GM23338 (cell line): ENCODE measurements at regions not wholly inside any gene's neighbourhood (a gene's known extent, or its start where the extent isn't known, plus 50 kb on each side); places are given as distances from the start of the nearest gene placed in this dataset.

Experiments used
- ATAC-seq: fragments of 200-7000 bp; cut with Tn5 transposase; 3 replicates; pipeline ENCODE4 v1.9.1; 2020
- DNase-seq: peaks from one replicate; pipeline ENCODE4 v3.0.0-alpha.2; 2015; ENCODE audit warnings: low spot score
- H2AFZ ChIP-seq: fragments of 200-600 bp; sonication (generic); 2 replicates; pipeline ENCODE4 v1.8.0; 2016; ENCODE audit warnings: antibody characterized with exemption, mild to moderate bottlenecking, moderate library complexity
- H3F3A ChIP-seq: fragments of 200-600 bp; sonication (generic); replicated peaks from 2 replicates; pipeline ENCODE4 v1.8.0; 2017; ENCODE audit warnings: antibody characterized with exemption, mixed run types, low read depth
- H3K27ac ChIP-seq: fragments of 200-600 bp; sonication (generic); 2 replicates; pipeline ENCODE4 v1.6.1; 2016; ENCODE audit warnings: low read depth
- H3K27me3 ChIP-seq: fragments of 200-600 bp; sonication (generic); 2 replicates; pipeline ENCODE4 v1.8.0; 2016; ENCODE audit warnings: mild to moderate bottlenecking, mixed run types, moderate library complexity; ENCODE audit not compliant: insufficient read depth
- H3K36me3 ChIP-seq: fragments of 200-600 bp; sonication (generic); 2 replicates; pipeline ENCODE4 v1.8.0; 2016; ENCODE audit warnings: mild to moderate bottlenecking; ENCODE audit not compliant: insufficient read depth
- H3K4me1 ChIP-seq: fragments of 200-600 bp; sonication (generic); 2 replicates; pipeline ENCODE4 v1.8.0; 2016; ENCODE audit warnings: mild to moderate bottlenecking, moderate library complexity; ENCODE audit not compliant: insufficient read depth
- H3K4me2 ChIP-seq: fragments of 200-600 bp; sonication (generic); 2 replicates; pipeline ENCODE4 v1.7.1; 2017; ENCODE audit warnings: mixed run types
- H3K4me3 ChIP-seq: fragments of 200-600 bp; sonication (generic); 2 replicates; pipeline ENCODE4 v1.6.1; 2016; ENCODE audit warnings: mixed run types
- H3K79me2 ChIP-seq: fragments of 200-600 bp; sonication (generic); replicated peaks from 2 replicates; pipeline ENCODE4 v1.8.0; 2017; ENCODE audit warnings: mild to moderate bottlenecking; ENCODE audit not compliant: insufficient read depth
- H3K9me2 ChIP-seq: fragments of 200-600 bp; sonication (generic); 2 replicates; pipeline ENCODE4 v1.8.0; 2017; ENCODE audit not compliant: insufficient read depth
- H4K20me1 ChIP-seq: fragments of 200-600 bp; sonication (generic); replicated peaks from 2 replicates; pipeline ENCODE4 v1.8.0; 2017; ENCODE audit warnings: mild to moderate bottlenecking; ENCODE audit not compliant: insufficient read depth
- H3K27ac Mint-ChIP-seq: 2 replicates; pipeline ENCODE4 v1.8.0; 2020; ENCODE audit warnings: inconsistent platforms, mild to moderate bottlenecking, moderate library complexity, mixed read lengths
- H3K27me3 Mint-ChIP-seq: 3 replicates; pipeline ENCODE4 v1.8.0; 2022; ENCODE audit warnings: low read depth, mild to moderate bottlenecking, moderate library complexity, mixed read lengths, inconsistent platforms; ENCODE audit not compliant: insufficient read depth, poor library complexity
- H3K36me3 Mint-ChIP-seq: 3 replicates; pipeline ENCODE4 v1.8.0; 2021; ENCODE audit warnings: low read depth, mild to moderate bottlenecking, inconsistent platforms, moderate library complexity, mixed read lengths
- H3K4me1 Mint-ChIP-seq: 3 replicates; pipeline ENCODE4 v1.8.0; 2020; ENCODE audit warnings: mild to moderate bottlenecking, inconsistent platforms, mixed read lengths
- H3K4me3 Mint-ChIP-seq: 3 replicates; pipeline ENCODE4 v1.8.0; 2021; ENCODE audit warnings: moderate library complexity, mild to moderate bottlenecking, inconsistent platforms, mixed read lengths
- H3K9me3 Mint-ChIP-seq: 3 replicates; pipeline ENCODE4 v1.8.0; 2020; ENCODE audit warnings: moderate library complexity, mild to moderate bottlenecking, inconsistent platforms, mixed read lengths
- CREB1 ChIP-seq: fragments of 250-450 bp; sonication (Bioruptor Pico); IDR thresholded peaks from 2 replicates; pipeline ENCODE4 v1.5.0; 2020; ENCODE audit warnings: low read depth, mild to moderate bottlenecking, moderate library complexity
- CTCF ChIP-seq, 2 experiments: fragments of 200-600 bp in 1 of 2; sonication (generic) in 1 of 2; conservative IDR thresholded peaks; 2 replicates each; pipeline versions ENCODE4 v1.5.1 to v1.6.1; 2016 to 2017; ENCODE audit warnings: antibody characterized with exemption in 2 of 2, low read depth in 2 of 2, mild to moderate bottlenecking in 2 of 2, moderate library complexity in 1 of 2
- ETS1 ChIP-seq: IDR thresholded peaks from 2 replicates; pipeline ENCODE4 v1.6.1; 2016; ENCODE audit warnings: antibody characterized with exemption
- EZH2 ChIP-seq: fragments of 200-600 bp; sonication (generic); IDR thresholded peaks from one replicate; pipeline ENCODE4 v1.8.0; 2017; ENCODE audit warnings: antibody characterized with exemption, mild to moderate bottlenecking, low read depth; ENCODE audit not compliant: unreplicated experiment
- EZH2phosphoT487 ChIP-seq: fragments of 200-600 bp; sonication (generic); IDR thresholded peaks from one replicate; pipeline ENCODE4 v1.8.1; 2018; ENCODE audit warnings: antibody characterized with exemption; ENCODE audit not compliant: unreplicated experiment
- JUNB ChIP-seq: IDR thresholded peaks from one replicate; pipeline ENCODE4 v1.6.1; 2016; ENCODE audit warnings: antibody characterized with exemption; ENCODE audit not compliant: unreplicated experiment
- NANOG ChIP-seq: IDR thresholded peaks from 2 replicates; pipeline ENCODE4 v1.6.1; 2016; ENCODE audit warnings: antibody characterized with exemption, borderline replicate concordance
- POLR2AphosphoS5 ChIP-seq: IDR thresholded peaks from 2 replicates; pipeline ENCODE4 v1.6.1; 2016; ENCODE audit warnings: antibody characterized with exemption, low read depth
- REST ChIP-seq: IDR thresholded peaks from one replicate; pipeline ENCODE4 v1.6.1; 2018; ENCODE audit warnings: antibody characterized with exemption; ENCODE audit not compliant: unreplicated experiment
- STAT1 ChIP-seq: IDR thresholded peaks from one replicate; pipeline ENCODE4 v1.6.1; 2016; ENCODE audit warnings: antibody characterized with exemption; ENCODE audit not compliant: unreplicated experiment
- ZNF114 ChIP-seq: fragments of 250-450 bp; sonication (Bioruptor Pico); IDR thresholded peaks from 2 replicates; pipeline ENCODE4 v1.5.0; 2020; ENCODE audit warnings: mild to moderate bottlenecking, moderate library complexity
- ZNF331 ChIP-seq: fragments of 250-450 bp; sonication (Bioruptor Pico); IDR thresholded peaks from 2 replicates; pipeline ENCODE4 v1.5.0; 2020; ENCODE audit warnings: low read depth, mild to moderate bottlenecking, moderate library complexity
- TF ChIP-seq, protein P1 (sequence below): fragments of 250-450 bp; sonication (Bioruptor Pico); IDR thresholded peaks from 2 replicates; pipeline ENCODE4 v1.5.0; 2020; ENCODE audit warnings: mild to moderate bottlenecking, moderate library complexity

DNA sequence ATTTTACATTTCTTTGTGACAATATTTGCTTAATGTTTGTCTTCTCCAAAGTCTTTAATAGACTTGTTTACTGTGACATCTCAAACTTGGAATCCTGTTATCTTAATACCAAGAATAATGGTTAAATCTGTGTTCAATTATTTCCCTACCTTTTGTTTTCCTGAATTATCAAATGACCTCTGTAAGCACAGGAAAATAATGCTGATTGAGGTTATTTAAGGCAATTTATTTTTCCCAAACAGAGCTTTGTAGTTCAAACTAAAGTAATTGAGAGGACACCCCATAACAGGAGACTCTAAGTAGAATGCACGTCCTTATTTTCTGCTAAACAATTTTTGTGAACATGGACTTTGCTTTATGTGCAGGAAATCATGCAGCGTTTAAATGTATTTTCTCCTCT, 195.0 kb downstream of the BTBD3 start:
- Histone ChIP-seq H4K20me1 (no peaks in the 10 kb centered on the region), H3K4me3 (no peak overlapping the region), H3K27ac (no peak overlapping the region), H2AFZ (no peak overlapping the region), H3K9me2 (no peaks in the 10 kb centered on the region), H3F3A (no peaks in the 10 kb centered on the region), H3K4me1 (no peaks in the 10 kb centered on the region), H3K4me2 (no peak overlapping the region), H3K27me3 (no peaks in the 10 kb centered on the region), H3K36me3 (no peaks in the 10 kb centered on the region), H3K79me2 (no peaks in the 10 kb centered on the region)
- no peak overlapping the region; the same call in 1 of the 2 replicates for H3K27ac Mint-ChIP-seq
- no peak overlapping the region for H3K4me3 Mint-ChIP-seq
- H3K27me3 Mint-ChIP-seq = peaks cover 2% of the 10 kb centered on the region
- H3K9me3 Mint-ChIP-seq = no peaks in the 10 kb centered on the region
- DNase-seq (no peak), ATAC-seq (no peak)
- TF ChIP-seq CREB1 (CRISPR knock-in tag) (no peak), JUNB (no peak), ETS1 (no peak), STAT1 (no peak), REST (no peak), EZH2phosphoT487 (no peak), EZH2 (no peak), CTCF (conservative IDR thresholded peaks at IDR 0.05; ENCODE audit: low read depth in 2 of 2) (no peak), ZNF114 (CRISPR knock-in tag) (no peak), NANOG (no peak), POLR2AphosphoS5 (no peak), ZNF331 (CRISPR knock-in tag) (no peak)
- TF ChIP-seq, protein P1, sequence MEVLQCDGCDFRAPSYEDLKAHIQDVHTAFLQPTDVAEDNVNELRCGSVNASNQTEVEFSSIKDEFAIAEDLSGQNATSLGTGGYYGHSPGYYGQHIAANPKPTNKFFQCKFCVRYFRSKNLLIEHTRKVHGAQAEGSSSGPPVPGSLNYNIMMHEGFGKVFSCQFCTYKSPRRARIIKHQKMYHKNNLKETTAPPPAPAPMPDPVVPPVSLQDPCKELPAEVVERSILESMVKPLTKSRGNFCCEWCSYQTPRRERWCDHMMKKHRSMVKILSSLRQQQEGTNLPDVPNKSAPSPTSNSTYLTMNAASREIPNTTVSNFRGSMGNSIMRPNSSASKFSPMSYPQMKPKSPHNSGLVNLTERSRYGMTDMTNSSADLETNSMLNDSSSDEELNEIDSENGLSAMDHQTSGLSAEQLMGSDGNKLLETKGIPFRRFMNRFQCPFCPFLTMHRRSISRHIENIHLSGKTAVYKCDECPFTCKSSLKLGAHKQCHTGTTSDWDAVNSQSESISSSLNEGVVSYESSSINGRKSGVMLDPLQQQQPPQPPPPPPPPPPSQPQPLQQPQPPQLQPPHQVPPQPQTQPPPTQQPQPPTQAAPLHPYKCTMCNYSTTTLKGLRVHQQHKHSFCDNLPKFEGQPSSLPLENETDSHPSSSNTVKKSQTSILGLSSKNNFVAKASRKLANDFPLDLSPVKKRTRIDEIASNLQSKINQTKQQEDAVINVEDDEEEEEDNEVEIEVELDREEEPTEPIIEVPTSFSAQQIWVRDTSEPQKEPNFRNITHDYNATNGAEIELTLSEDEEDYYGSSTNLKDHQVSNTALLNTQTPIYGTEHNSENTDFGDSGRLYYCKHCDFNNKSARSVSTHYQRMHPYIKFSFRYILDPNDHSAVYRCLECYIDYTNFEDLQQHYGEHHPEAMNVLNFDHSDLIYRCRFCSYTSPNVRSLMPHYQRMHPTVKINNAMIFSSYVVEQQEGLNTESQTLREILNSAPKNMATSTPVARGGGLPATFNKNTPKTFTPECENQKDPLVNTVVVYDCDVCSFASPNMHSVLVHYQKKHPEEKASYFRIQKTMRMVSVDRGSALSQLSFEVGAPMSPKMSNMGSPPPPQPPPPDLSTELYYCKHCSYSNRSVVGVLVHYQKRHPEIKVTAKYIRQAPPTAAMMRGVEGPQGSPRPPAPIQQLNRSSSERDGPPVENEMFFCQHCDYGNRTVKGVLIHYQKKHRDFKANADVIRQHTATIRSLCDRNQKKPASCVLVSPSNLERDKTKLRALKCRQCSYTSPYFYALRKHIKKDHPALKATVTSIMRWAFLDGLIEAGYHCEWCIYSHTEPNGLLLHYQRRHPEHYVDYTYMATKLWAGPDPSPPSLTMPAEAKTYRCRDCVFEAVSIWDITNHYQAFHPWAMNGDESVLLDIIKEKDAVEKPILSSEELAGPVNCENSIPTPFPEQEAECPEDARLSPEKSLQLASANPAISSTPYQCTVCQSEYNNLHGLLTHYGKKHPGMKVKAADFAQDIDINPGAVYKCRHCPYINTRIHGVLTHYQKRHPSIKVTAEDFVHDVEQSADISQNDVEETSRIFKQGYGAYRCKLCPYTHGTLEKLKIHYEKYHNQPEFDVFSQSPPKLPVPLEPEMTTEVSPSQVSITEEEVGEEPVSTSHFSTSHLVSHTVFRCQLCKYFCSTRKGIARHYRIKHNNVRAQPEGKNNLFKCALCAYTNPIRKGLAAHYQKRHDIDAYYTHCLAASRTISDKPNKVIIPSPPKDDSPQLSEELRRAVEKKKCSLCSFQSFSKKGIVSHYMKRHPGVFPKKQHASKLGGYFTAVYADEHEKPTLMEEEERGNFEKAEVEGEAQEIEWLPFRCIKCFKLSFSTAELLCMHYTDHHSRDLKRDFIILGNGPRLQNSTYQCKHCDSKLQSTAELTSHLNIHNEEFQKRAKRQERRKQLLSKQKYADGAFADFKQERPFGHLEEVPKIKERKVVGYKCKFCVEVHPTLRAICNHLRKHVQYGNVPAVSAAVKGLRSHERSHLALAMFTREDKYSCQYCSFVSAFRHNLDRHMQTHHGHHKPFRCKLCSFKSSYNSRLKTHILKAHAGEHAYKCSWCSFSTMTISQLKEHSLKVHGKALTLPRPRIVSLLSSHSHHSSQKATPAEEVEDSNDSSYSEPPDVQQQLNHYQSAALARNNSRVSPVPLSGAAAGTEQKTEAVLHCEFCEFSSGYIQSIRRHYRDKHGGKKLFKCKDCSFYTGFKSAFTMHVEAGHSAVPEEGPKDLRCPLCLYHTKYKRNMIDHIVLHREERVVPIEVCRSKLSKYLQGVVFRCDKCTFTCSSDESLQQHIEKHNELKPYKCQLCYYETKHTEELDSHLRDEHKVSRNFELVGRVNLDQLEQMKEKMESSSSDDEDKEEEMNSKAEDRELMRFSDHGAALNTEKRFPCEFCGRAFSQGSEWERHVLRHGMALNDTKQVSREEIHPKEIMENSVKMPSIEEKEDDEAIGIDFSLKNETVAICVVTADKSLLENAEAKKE (CRISPR knock-in tag) = no peak
- 0 out of 3 replicates have a peak, but pooled peaks cover 4% of the 10 kb centered on the region for H3K4me1 Mint-ChIP-seq
- H3K36me3 Mint-ChIP-seq = no peaks in the 10 kb centered on the region
